Esophagus squamous epithelium (tissue), 4 donors: ENCODE measurements at regions not wholly inside any gene's neighbourhood (a gene's known extent, or its start where the extent isn't known, plus 50 kb on each side); places are given as distances from the start of the nearest gene placed in this dataset.
"Not testable (repeated sequence)": the region's sequence is repeated elsewhere in the genome, so short reads cannot be mapped to it uniquely, and the experiment has no call there.

ENCODE experiments used
- CTCF ChIP-seq, 6 experiments: fragments of 450-650 bp in 4 of 6; fragments of 200-600 bp in 2 of 6; sonication (generic) in 2 of 6; IDR thresholded peaks; one replicate each; pipeline ENCODE4 v1.5.1; 2016 to 2019; ENCODE audit warnings: antibody characterized with exemption in 6 of 6, mild to moderate bottlenecking in 4 of 6, moderate library complexity in 4 of 6
- POLR2A ChIP-seq, 4 donors: fragments of 450-650 bp; IDR thresholded peaks; one replicate each; pipeline ENCODE4 v1.6.1; 2017; ENCODE audit warnings: antibody characterized with exemption in 4 of 4, mild to moderate bottlenecking in 4 of 4, moderate library complexity in 3 of 4

GRCh38 chr22:23432719-23433118, 147.4 kb downstream of the IGLL1 start:
- TF ChIP-seq CTCF, POLR2A (IDR thresholded peaks at IDR 0.05): not testable (repeated sequence)
